ENCODE measurements at regions not wholly inside any gene's neighbourhood (a gene's known extent, or its start where the extent isn't known, plus 50 kb on each side); places are given as distances from the start of the nearest gene placed in this dataset.

DNA sequence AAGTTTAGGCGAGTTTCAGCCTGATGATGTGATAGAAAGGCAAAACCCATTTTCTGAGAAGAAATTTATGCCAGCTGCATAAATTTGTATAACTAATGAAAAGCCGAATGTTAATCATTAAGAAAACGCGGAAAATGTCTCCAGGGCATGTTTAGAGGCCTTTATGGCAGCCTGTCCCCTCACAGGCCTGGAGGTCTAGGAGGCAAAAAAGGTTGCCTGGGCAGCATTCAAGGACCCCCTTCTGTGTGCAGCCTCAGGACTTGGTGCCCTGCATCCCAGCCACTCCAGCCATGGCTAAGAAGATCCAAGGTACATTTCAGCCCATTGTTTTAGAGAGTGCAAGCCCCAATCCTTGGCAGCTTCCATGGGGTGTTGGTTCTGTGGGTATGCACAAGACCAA is 614.2 kb downstream of the SLITRK5 start:
- TF ChIP-seq POLR2A (IDR thresholded peaks at IDR 0.05; ENCODE audit: borderline replicate concordance, extremely low read depth, insufficient read depth, insufficient read length) = no peak
- TF ChIP-seq, protein P1, sequence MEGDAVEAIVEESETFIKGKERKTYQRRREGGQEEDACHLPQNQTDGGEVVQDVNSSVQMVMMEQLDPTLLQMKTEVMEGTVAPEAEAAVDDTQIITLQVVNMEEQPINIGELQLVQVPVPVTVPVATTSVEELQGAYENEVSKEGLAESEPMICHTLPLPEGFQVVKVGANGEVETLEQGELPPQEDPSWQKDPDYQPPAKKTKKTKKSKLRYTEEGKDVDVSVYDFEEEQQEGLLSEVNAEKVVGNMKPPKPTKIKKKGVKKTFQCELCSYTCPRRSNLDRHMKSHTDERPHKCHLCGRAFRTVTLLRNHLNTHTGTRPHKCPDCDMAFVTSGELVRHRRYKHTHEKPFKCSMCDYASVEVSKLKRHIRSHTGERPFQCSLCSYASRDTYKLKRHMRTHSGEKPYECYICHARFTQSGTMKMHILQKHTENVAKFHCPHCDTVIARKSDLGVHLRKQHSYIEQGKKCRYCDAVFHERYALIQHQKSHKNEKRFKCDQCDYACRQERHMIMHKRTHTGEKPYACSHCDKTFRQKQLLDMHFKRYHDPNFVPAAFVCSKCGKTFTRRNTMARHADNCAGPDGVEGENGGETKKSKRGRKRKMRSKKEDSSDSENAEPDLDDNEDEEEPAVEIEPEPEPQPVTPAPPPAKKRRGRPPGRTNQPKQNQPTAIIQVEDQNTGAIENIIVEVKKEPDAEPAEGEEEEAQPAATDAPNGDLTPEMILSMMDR (IDR thresholded peaks at IDR 0.05 in 2 of 3, conservative IDR thresholded peaks at IDR 0.05 in 1 of 3; ENCODE audit: borderline replicate concordance in 1 of 3, insufficient read depth in 1 of 3, low read depth in 2 of 3, low read length in 2 of 3) = no peak
- no peak for TF ChIP-seq ELF1 (IDR thresholded peaks at IDR 0.05; ENCODE audit: borderline replicate concordance, low read depth)
- TF ChIP-seq, protein P2, sequence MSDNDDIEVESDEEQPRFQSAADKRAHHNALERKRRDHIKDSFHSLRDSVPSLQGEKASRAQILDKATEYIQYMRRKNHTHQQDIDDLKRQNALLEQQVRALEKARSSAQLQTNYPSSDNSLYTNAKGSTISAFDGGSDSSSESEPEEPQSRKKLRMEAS (IDR thresholded peaks at IDR 0.05) = no peak
- TF ChIP-seq, protein P3, sequence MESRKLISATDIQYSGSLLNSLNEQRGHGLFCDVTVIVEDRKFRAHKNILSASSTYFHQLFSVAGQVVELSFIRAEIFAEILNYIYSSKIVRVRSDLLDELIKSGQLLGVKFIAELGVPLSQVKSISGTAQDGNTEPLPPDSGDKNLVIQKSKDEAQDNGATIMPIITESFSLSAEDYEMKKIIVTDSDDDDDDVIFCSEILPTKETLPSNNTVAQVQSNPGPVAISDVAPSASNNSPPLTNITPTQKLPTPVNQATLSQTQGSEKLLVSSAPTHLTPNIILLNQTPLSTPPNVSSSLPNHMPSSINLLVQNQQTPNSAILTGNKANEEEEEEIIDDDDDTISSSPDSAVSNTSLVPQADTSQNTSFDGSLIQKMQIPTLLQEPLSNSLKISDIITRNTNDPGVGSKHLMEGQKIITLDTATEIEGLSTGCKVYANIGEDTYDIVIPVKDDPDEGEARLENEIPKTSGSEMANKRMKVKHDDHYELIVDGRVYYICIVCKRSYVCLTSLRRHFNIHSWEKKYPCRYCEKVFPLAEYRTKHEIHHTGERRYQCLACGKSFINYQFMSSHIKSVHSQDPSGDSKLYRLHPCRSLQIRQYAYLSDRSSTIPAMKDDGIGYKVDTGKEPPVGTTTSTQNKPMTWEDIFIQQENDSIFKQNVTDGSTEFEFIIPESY (IDR thresholded peaks at IDR 0.05; ENCODE audit: extremely low read depth, insufficient replicate concordance, low read length) = no peak
- TF ChIP-seq, protein P4, sequence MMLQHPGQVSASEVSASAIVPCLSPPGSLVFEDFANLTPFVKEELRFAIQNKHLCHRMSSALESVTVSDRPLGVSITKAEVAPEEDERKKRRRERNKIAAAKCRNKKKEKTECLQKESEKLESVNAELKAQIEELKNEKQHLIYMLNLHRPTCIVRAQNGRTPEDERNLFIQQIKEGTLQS (IDR thresholded peaks at IDR 0.05) = no peak
- TF ChIP-seq, protein P5, sequence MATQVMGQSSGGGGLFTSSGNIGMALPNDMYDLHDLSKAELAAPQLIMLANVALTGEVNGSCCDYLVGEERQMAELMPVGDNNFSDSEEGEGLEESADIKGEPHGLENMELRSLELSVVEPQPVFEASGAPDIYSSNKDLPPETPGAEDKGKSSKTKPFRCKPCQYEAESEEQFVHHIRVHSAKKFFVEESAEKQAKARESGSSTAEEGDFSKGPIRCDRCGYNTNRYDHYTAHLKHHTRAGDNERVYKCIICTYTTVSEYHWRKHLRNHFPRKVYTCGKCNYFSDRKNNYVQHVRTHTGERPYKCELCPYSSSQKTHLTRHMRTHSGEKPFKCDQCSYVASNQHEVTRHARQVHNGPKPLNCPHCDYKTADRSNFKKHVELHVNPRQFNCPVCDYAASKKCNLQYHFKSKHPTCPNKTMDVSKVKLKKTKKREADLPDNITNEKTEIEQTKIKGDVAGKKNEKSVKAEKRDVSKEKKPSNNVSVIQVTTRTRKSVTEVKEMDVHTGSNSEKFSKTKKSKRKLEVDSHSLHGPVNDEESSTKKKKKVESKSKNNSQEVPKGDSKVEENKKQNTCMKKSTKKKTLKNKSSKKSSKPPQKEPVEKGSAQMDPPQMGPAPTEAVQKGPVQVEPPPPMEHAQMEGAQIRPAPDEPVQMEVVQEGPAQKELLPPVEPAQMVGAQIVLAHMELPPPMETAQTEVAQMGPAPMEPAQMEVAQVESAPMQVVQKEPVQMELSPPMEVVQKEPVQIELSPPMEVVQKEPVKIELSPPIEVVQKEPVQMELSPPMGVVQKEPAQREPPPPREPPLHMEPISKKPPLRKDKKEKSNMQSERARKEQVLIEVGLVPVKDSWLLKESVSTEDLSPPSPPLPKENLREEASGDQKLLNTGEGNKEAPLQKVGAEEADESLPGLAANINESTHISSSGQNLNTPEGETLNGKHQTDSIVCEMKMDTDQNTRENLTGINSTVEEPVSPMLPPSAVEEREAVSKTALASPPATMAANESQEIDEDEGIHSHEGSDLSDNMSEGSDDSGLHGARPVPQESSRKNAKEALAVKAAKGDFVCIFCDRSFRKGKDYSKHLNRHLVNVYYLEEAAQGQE (IDR thresholded peaks at IDR 0.05; ENCODE audit: low read depth) = no peak
- TF ChIP-seq CBX3 (IDR thresholded peaks at IDR 0.05; ENCODE audit: low read depth) = no peak
- TF ChIP-seq EZH2 (IDR thresholded peaks at IDR 0.05) = no peak
- no peak for TF ChIP-seq SP1 (IDR thresholded peaks at IDR 0.05; ENCODE audit: low read depth)
- TF ChIP-seq POLR2AphosphoS5 (IDR thresholded peaks at IDR 0.05; ENCODE audit: low read depth, low read length) = no peak
- no peak for TF ChIP-seq EZH2phosphoT487 (IDR thresholded peaks at IDR 0.05; ENCODE audit: borderline replicate concordance)

All from HCT116 (cell line).